Keratinocyte (primary cell): ENCODE measurements at regions not wholly inside any gene's neighbourhood (a gene's known extent, or its start where the extent isn't known, plus 50 kb on each side); places are given as distances from the start of the nearest gene placed in this dataset.

Experiments
- DNase-seq: peaks from one replicate; pipeline ENCODE4 v3.0.0-alpha.2; 2011; ENCODE audit warnings: low read depth, missing footprints, low spot score
- FAIRE-seq: peaks from 2 replicates; lab custom pipeline; 2011; peaks lifted over from hg19 to GRCh38; lab: Jason Lieb, UNC
- H2AFZ ChIP-seq: 2 replicates; pipeline ENCODE4 v1.6.0; 2012; ENCODE audit warnings: low read length, control low read depth, inconsistent platforms; ENCODE audit not compliant: control insufficient read depth
- H3K27ac ChIP-seq: 2 replicates; pipeline ENCODE4 v1.5.1; 2011; ENCODE audit warnings: low read length; ENCODE audit not compliant: control insufficient read depth, insufficient read depth
- H3K27me3 ChIP-seq: 3 replicates; pipeline ENCODE4 v1.6.0; 2011; ENCODE audit warnings: low read length; ENCODE audit not compliant: control insufficient read depth, insufficient read depth; ENCODE audit errors: extremely low read depth
- H3K36me3 ChIP-seq, 2 experiments: 2 replicates in 1 of 2; 3 replicates in 1 of 2; pipeline ENCODE4 v1.5.1; 2011; ENCODE audit warnings: low read length in 2 of 2, mild to moderate bottlenecking in 1 of 2; ENCODE audit not compliant: control insufficient read depth in 2 of 2, insufficient read depth in 2 of 2; ENCODE audit errors: extremely low read depth in 1 of 2
- H3K4me1 ChIP-seq: 3 replicates; pipeline ENCODE4 v1.5.1; 2011; ENCODE audit warnings: low read length; ENCODE audit not compliant: control insufficient read depth, insufficient read depth; ENCODE audit errors: extremely low read depth
- H3K4me2 ChIP-seq: 3 replicates; pipeline ENCODE4 v1.6.0; 2011; ENCODE audit warnings: low read depth, low read length; ENCODE audit not compliant: control insufficient read depth, insufficient read depth; ENCODE audit errors: extremely low read depth
- H3K4me3 ChIP-seq, 3 experiments: fragments of 200-600 bp in 1 of 3; sonication (generic) in 1 of 3; 2 replicates in 2 of 3; 3 replicates in 1 of 3; pipeline ENCODE4 v1.5.1; 2011 to 2016; ENCODE audit warnings: low read length in 3 of 3, mild to moderate bottlenecking in 3 of 3, control low read depth in 2 of 3, inconsistent platforms in 1 of 3, low read depth in 1 of 3, mixed read lengths in 1 of 3, mixed run types in 1 of 3, moderate library complexity in 1 of 3; ENCODE audit not compliant: control insufficient read depth in 2 of 3, insufficient read depth in 2 of 3; ENCODE audit errors: extremely low read depth in 1 of 3
- H3K79me2 ChIP-seq: 2 replicates; pipeline ENCODE4 v1.6.0; 2012; ENCODE audit warnings: low read length; ENCODE audit not compliant: control insufficient read depth, insufficient read depth
- H3K9ac ChIP-seq: 3 replicates; pipeline ENCODE4 v1.6.0; 2011; ENCODE audit warnings: low read length; ENCODE audit not compliant: control insufficient read depth, insufficient read depth; ENCODE audit errors: extremely low read depth
- H3K9me1 ChIP-seq: 3 replicates; pipeline ENCODE4 v1.6.0; 2011; ENCODE audit warnings: low read length; ENCODE audit not compliant: control insufficient read depth, insufficient read depth; ENCODE audit errors: extremely low read depth
- H3K9me3 ChIP-seq: 2 replicates; pipeline ENCODE4 v1.5.1; 2012; ENCODE audit warnings: low read depth, low read length; ENCODE audit not compliant: control insufficient read depth
- H4K20me1 ChIP-seq: 3 replicates; pipeline ENCODE4 v1.6.0; 2011; ENCODE audit warnings: low read length; ENCODE audit not compliant: control insufficient read depth, insufficient read depth; ENCODE audit errors: extremely low read depth
- CTCF ChIP-seq, 3 experiments: IDR thresholded peaks in 1 of 3; conservative IDR thresholded peaks in 1 of 3; optimal IDR thresholded peaks in 1 of 3; 2 replicates in 2 of 3; 3 replicates in 1 of 3; pipeline versions ENCODE3 to v1.5.1; 2011; ENCODE audit warnings: low read length in 3 of 3, mild to moderate bottlenecking in 3 of 3, moderate library complexity in 2 of 3, control low read depth in 1 of 3, inconsistent platforms in 1 of 3; ENCODE audit not compliant: insufficient read depth in 2 of 3; ENCODE audit errors: extremely low read depth in 1 of 3
- EZH2 ChIP-seq: IDR thresholded peaks from one replicate; pipeline ENCODE4 v1.6.1; 2012; ENCODE audit warnings: inconsistent platforms, mild to moderate bottlenecking, low read length, moderate library complexity
- dilution Hi-C: fragments of 300-500 bp; cut with MboI; formaldehyde crosslinking; loops from one replicate; pipeline ENCODE4 v1.7.0; 2020; ENCODE audit warnings: low sequenced_read_pairs; ENCODE audit not compliant: extremely low pct_ligation_motif_present

- Histone ChIP-seq H3K27ac (no peak overlapping the region), H3K4me1 (no peaks in the 10 kb centered on the region), H3K36me3 (no peaks in the 10 kb centered on the region), H3K4me3 (no peak overlapping the region), H3K4me2 (no peak overlapping the region), H3K9me3 (no peaks in the 10 kb centered on the region), H4K20me1 (no peaks in the 10 kb centered on the region), H3K9me1 (no peaks in the 10 kb centered on the region), H3K9ac (no peak overlapping the region), H3K79me2 (no peaks in the 10 kb centered on the region), H3K27me3 (no peaks in the 10 kb centered on the region), H2AFZ (no peak overlapping the region)
- dilution Hi-C loops: no loop called here
- TF ChIP-seq CTCF (optimal IDR thresholded peaks at IDR 0.05 in 1 of 3, IDR thresholded peaks at IDR 0.05 in 1 of 3, conservative IDR thresholded peaks at IDR 0.05 in 1 of 3; ENCODE audit: extremely low read depth in 1 of 3, insufficient read depth in 2 of 3, low read length in 3 of 3) (no peak), EZH2 (no peak)
- DNase-seq: no peak
- FAIRE-seq: no peak
Measured at GRCh38 chr1:58304346-58304975, 242.1 kb downstream of the OMA1 start.

DNA sequence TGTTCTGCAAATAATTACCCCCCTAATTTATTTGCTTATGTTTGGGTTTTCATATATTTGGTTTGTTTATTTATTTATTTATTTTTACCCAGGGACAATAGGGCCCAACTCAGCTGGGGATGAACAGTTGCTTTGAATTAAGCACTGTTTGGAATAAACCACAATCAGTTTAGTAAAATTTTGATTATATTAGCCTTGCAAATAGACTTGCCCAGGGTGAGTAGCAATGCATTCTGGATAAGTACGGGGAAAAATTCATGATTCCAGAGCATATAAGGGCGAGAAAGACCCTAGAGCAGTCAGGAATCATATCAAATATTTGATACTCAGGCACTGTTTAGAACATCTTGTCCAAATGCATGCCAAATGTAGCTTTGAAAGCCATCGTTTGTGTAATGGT is 242.7 kb downstream of the OMA1 start:
- Histone ChIP-seq H3K4me1 (no peaks in the 10 kb centered on the region), H3K36me3 (no peaks in the 10 kb centered on the region), H2AFZ (no peak overlapping the region), H3K79me2 (no peaks in the 10 kb centered on the region), H3K9me3 (no peaks in the 10 kb centered on the region), H4K20me1 (no peaks in the 10 kb centered on the region), H3K4me3 (no peak overlapping the region), H3K9ac (no peak overlapping the region), H3K4me2 (no peak overlapping the region), H3K27ac (no peak overlapping the region), H3K27me3 (no peaks in the 10 kb centered on the region), H3K9me1 (no peaks in the 10 kb centered on the region)
- no peak for DNase-seq
- TF ChIP-seq EZH2: no peak
- TF ChIP-seq CTCF (optimal IDR thresholded peaks at IDR 0.05 in 1 of 3, IDR thresholded peaks at IDR 0.05 in 1 of 3, conservative IDR thresholded peaks at IDR 0.05 in 1 of 3; ENCODE audit: extremely low read depth in 1 of 3, insufficient read depth in 2 of 3, low read length in 3 of 3): no peak
- dilution Hi-C loops: no loop called here
- no peak for FAIRE-seq
